ENCODE measurements at regions not wholly inside any gene's neighbourhood (a gene's known extent, or its start where the extent isn't known, plus 50 kb on each side); places are given as distances from the start of the nearest gene placed in this dataset.
"Not testable (repeated sequence)": the region's sequence is repeated elsewhere in the genome, so short reads cannot be mapped to it uniquely, and the experiment has no call there.

- DNase-seq (ENCODE audit: low read depth, low spot score): no peak
- TF ChIP-seq YY1 (IDR thresholded peaks at IDR 0.05; ENCODE audit: insufficient read depth, insufficient read length) (no peak), ZNF274 (IDR thresholded peaks at IDR 0.05; ENCODE audit: low read depth, low read length) (no peak), SUZ12 (IDR thresholded peaks at IDR 0.05; ENCODE audit: extremely low read depth, insufficient read depth, insufficient read length) (no peak)
- Histone ChIP-seq H3K27me3 (ENCODE audit: insufficient read depth, insufficient read length) (no peaks in the 10 kb centered on the region), H3K4me1 (ENCODE audit: insufficient read depth, insufficient read length) (no peaks in the 10 kb centered on the region), H3K36me3 (ENCODE audit: insufficient read depth, insufficient read length, low read length) (no peaks in the 10 kb centered on the region), H3K9me3 (ENCODE audit: insufficient read depth, low read length) (no peaks in the 10 kb centered on the region), H3K9ac (ENCODE audit: insufficient read length, low read depth) (no peak overlapping the region), H3K4me3 (ENCODE audit: insufficient read length, low read depth) (no peak overlapping the region)
Observed at GRCh38 chr3:132124651-132125284, 90.0 kb upstream of the CPNE4 start.

DNA sequence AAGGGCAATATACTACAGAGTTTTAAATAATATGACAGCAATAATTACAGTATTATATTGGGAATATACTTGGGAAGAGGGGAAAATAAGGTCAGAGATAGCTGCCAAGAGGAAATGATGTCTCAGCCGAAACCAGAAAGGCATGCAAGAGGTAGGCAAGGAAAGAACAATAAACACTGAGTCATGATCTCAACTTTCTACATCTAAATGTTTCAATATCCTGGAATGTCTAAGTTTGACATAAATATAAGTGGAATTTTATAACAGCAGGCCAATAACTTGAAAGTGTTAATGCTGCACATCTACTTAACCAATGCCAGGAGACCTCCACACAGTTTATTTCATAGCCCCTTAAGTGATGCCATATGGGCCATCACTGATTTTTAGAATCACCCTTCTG lies 99.8 kb upstream of the CPNE4 start:
- no peak for DNase-seq (ENCODE audit: low read depth, low spot score)
- Histone ChIP-seq H3K36me3 (ENCODE audit: insufficient read depth, insufficient read length, low read length) (no peaks in the 10 kb centered on the region), H3K4me3 (ENCODE audit: insufficient read length, low read depth) (no peak overlapping the region), H3K9me3 (ENCODE audit: insufficient read depth, low read length) (no peaks in the 10 kb centered on the region), H3K27me3 (ENCODE audit: insufficient read depth, insufficient read length) (no peaks in the 10 kb centered on the region), H3K4me1 (ENCODE audit: insufficient read depth, insufficient read length) (no peaks in the 10 kb centered on the region), H3K9ac (ENCODE audit: insufficient read length, low read depth) (no peak overlapping the region)
- TF ChIP-seq SUZ12 (IDR thresholded peaks at IDR 0.05; ENCODE audit: extremely low read depth, insufficient read depth, insufficient read length): no peak
- TF ChIP-seq ZNF274 (IDR thresholded peaks at IDR 0.05; ENCODE audit: low read depth, low read length): no peak
- TF ChIP-seq YY1 (IDR thresholded peaks at IDR 0.05; ENCODE audit: insufficient read depth, insufficient read length): no peak

DNA sequence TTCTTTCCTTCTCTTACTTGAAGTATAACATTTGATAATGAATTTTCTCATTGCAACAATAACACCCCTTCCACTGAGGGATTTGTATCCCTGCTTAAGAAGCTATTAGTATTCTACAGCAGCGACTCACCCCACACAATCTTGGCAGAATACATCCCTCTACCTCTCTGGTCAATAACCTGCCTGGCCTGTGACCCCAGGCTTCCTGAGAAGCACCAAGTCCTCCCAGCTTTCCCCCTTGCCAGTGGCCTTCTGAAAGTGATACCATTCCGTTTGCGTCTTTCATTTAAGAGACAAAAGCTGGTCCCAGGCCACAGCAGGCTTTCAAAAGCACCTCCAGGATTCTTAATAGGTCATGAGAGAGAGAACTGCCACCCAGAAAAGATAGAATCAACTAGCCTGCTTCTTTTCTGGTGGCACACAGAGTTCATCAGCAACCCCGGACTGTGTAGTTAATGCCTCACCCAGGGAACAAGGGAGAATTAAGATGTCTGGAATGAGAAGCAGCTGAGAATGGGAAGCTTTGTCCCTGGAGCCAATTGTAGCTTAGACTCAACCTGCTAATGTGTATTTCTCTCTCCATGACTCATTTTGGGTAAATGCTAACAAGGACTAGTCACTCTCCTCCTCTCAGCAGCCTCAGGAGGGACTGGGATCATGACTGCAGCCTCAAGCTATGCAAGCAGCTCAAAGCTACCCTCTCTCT lies 101.0 kb upstream of the CPNE4 start:
- Histone ChIP-seq H3K9ac (ENCODE audit: insufficient read length, low read depth) (no peak overlapping the region), H3K36me3 (ENCODE audit: insufficient read depth, insufficient read length, low read length) (no peaks in the 10 kb centered on the region), H3K27me3 (ENCODE audit: insufficient read depth, insufficient read length) (no peaks in the 10 kb centered on the region), H3K4me3 (ENCODE audit: insufficient read length, low read depth) (no peak overlapping the region), H3K9me3 (ENCODE audit: insufficient read depth, low read length) (no peaks in the 10 kb centered on the region), H3K4me1 (ENCODE audit: insufficient read depth, insufficient read length) (no peaks in the 10 kb centered on the region)
- DNase-seq (ENCODE audit: low read depth, low spot score): peak; percentile 59
- TF ChIP-seq ZNF274 (IDR thresholded peaks at IDR 0.05; ENCODE audit: low read depth, low read length) (no peak), YY1 (IDR thresholded peaks at IDR 0.05; ENCODE audit: insufficient read depth, insufficient read length) (no peak)

DNA sequence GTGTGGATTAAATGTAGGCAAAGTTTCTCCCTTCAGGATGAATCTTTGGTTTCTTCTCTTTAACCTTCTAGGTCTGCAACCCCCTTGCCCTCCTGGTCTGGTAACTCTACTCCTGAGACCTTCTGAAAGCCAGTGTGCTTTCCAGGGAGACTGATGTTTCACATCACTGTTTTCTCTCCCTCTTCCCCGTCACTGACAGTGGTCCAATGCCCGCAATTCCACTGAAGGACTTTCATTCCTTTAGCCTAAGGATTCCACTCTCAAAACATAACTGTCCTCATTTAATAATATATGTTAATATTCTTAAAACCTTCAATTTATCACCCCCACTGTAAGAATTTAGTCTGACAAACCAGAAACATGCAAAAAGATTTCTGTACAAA lies 101.5 kb upstream of the CPNE4 start:
- Histone ChIP-seq H3K4me1 (ENCODE audit: insufficient read depth, insufficient read length) (no peaks in the 10 kb centered on the region), H3K9me3 (ENCODE audit: insufficient read depth, low read length) (no peaks in the 10 kb centered on the region), H3K36me3 (ENCODE audit: insufficient read depth, insufficient read length, low read length) (no peaks in the 10 kb centered on the region), H3K27me3 (ENCODE audit: insufficient read depth, insufficient read length) (no peaks in the 10 kb centered on the region), H3K9ac (ENCODE audit: insufficient read length, low read depth) (no peak overlapping the region), H3K4me3 (ENCODE audit: insufficient read length, low read depth) (no peak overlapping the region)
- TF ChIP-seq ZNF274 (IDR thresholded peaks at IDR 0.05; ENCODE audit: low read depth, low read length) (no peak), YY1 (IDR thresholded peaks at IDR 0.05; ENCODE audit: insufficient read depth, insufficient read length) (no peak), SUZ12 (IDR thresholded peaks at IDR 0.05; ENCODE audit: extremely low read depth, insufficient read depth, insufficient read length) (no peak)
- no peak for DNase-seq (ENCODE audit: low read depth, low spot score)

- not testable (repeated sequence) for H3K9ac ChIP-seq (ENCODE audit: insufficient read length, low read depth); DNase-seq (ENCODE audit: low read depth, low spot score); H3K4me1 ChIP-seq (ENCODE audit: insufficient read depth, insufficient read length); H3K27me3 ChIP-seq (ENCODE audit: insufficient read depth, insufficient read length); H3K36me3 ChIP-seq (ENCODE audit: insufficient read depth, insufficient read length, low read length); H3K9me3 ChIP-seq (ENCODE audit: insufficient read depth, low read length)
- H3K4me3 ChIP-seq (ENCODE audit: insufficient read length, low read depth): peak overlapping the region; percentile 43
Observed at GRCh38 chr3:132136902-132137301, 102.1 kb upstream of the CPNE4 start.

DNA sequence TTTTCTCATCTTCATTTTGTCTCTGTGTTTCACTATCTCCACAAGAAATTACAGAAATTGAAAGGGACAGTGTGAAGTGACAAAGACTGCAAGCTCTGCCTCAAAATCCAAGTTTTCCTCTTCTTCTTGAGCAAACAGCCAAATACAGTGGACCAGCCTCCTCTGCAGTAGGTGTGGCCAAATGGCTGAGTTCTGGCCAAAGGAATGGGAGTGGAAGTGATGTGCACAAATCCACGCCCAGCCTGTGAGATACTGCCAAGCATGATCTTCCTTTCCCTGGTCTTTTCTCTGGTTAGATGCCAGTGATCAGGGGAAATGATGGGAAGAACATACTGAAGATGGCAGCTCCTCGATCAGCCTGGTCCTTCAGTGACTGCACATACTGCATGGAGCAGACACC lies 111.0 kb upstream of the CPNE4 start:
- no peaks in the 10 kb centered on the region for H3K9me3 ChIP-seq (ENCODE audit: insufficient read depth, low read length)
- no peak overlapping the region for H3K9ac ChIP-seq (ENCODE audit: insufficient read length, low read depth)
- DNase-seq (ENCODE audit: low read depth, low spot score): no peak
- H3K4me3 ChIP-seq (ENCODE audit: insufficient read length, low read depth): no peak overlapping the region
- H3K36me3 ChIP-seq (ENCODE audit: insufficient read depth, insufficient read length, low read length): no peaks in the 10 kb centered on the region
- TF ChIP-seq ZNF274 (IDR thresholded peaks at IDR 0.05; ENCODE audit: low read depth, low read length) (no peak), SUZ12 (IDR thresholded peaks at IDR 0.05; ENCODE audit: extremely low read depth, insufficient read depth, insufficient read length) (no peak), YY1 (IDR thresholded peaks at IDR 0.05; ENCODE audit: insufficient read depth, insufficient read length) (no peak)
- no peaks in the 10 kb centered on the region for H3K27me3 ChIP-seq (ENCODE audit: insufficient read depth, insufficient read length)
- H3K4me1 ChIP-seq (ENCODE audit: insufficient read depth, insufficient read length): no peaks in the 10 kb centered on the region

GRCh38 chr3:132154619-132155018 lies 119.8 kb upstream of the CPNE4 start:
- no peak for DNase-seq (ENCODE audit: low read depth, low spot score)
- no peaks in the 10 kb centered on the region for H3K36me3 ChIP-seq (ENCODE audit: insufficient read depth, insufficient read length, low read length)
- no peaks in the 10 kb centered on the region for H3K27me3 ChIP-seq (ENCODE audit: insufficient read depth, insufficient read length)
- no peaks in the 10 kb centered on the region for H3K9me3 ChIP-seq (ENCODE audit: insufficient read depth, low read length)
- no peak overlapping the region for H3K4me3 ChIP-seq (ENCODE audit: insufficient read length, low read depth)
- no peak overlapping the region for H3K9ac ChIP-seq (ENCODE audit: insufficient read length, low read depth)
- TF ChIP-seq SUZ12 (IDR thresholded peaks at IDR 0.05; ENCODE audit: extremely low read depth, insufficient read depth, insufficient read length): no peak
- no peak for TF ChIP-seq YY1 (IDR thresholded peaks at IDR 0.05; ENCODE audit: insufficient read depth, insufficient read length)
- H3K4me1 ChIP-seq (ENCODE audit: insufficient read depth, insufficient read length): no peaks in the 10 kb centered on the region

Measured in NT2/D1 (cell line).